ENCODE measurements at regions not wholly inside any gene's neighbourhood (a gene's known extent, or its start where the extent isn't known, plus 50 kb on each side); places are given as distances from the start of the nearest gene placed in this dataset.

DNA sequence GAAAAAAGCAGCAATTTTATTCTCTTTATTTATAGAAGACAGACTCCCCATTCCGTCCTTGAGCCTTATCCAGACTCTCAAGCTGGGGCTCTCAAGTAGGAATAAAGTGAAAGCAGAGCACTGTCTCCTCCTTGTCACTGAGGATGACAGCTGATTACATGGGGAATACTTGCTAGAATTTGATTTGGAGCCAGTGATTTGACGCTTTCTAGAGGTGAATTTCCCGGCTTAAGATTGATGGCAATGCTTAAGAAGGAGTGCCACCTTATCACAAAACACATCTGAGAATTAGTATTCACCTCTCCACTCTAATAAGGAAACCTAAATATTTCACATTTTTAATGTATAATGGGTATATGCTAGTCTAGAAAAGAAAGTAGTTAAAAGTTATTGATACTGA, 135.4 kb upstream of the SLC39A10 start:
- TF ChIP-seq ZNF335 (tag by site-specific recombination; conservative IDR thresholded peaks at IDR 0.05) (no peak), ZFP41 (tag by site-specific recombination; IDR thresholded peaks at IDR 0.05; ENCODE audit: borderline replicate concordance) (no peak)
- TF ChIP-seq, protein P1, sequence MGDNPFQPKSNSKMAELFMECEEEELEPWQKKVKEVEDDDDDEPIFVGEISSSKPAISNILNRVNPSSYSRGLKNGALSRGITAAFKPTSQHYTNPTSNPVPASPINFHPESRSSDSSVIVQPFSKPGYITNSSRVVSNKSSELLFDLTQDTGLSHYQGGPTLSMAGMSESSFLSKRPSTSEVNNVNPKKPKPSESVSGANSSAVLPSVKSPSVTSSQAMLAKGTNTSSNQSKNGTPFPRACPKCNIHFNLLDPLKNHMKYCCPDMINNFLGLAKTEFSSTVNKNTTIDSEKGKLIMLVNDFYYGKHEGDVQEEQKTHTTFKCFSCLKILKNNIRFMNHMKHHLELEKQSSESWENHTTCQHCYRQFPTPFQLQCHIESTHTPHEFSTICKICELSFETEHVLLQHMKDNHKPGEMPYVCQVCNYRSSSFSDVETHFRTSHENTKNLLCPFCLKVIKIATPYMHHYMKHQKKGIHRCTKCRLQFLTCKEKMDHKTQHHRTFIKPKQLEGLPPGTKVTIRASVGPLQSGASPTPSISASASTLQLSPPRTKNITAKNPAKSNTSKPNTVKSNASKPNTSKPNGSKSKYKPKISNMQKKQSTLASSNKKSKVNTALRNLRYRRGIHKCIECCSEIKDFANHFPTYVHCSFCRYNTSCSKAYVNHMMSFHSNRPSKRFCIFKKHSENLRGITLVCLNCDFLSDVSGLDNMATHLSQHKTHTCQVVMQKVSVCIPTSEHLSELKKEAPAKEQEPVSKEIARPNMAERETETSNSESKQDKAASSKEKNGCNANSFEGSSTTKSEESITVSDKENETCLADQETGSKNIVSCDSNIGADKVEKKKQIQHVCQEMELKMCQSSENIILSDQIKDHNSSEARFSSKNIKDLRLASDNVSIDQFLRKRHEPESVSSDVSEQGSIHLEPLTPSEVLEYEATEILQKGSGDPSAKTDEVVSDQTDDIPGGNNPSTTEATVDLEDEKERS (tag by site-specific recombination; IDR thresholded peaks at IDR 0.05): no peak
